ENCODE measurements at regions not wholly inside any gene's neighbourhood (a gene's known extent, or its start where the extent isn't known, plus 50 kb on each side); places are given as distances from the start of the nearest gene placed in this dataset.

GRCh38 chr5:152270096-152270495 lies 135.0 kb downstream of the NMUR2 start:
- no peak for DNase-seq (ENCODE audit: low read depth)

GRCh38 chr5:152269533-152269932 lies 135.5 kb downstream of the NMUR2 start:
- no peak for DNase-seq (ENCODE audit: low read depth)

GRCh38 chr5:152264645-152265254 lies 140.3 kb downstream of the NMUR2 start:
- no peak for DNase-seq (ENCODE audit: low read depth)

GRCh38 chr5:152262667-152263066 lies 142.4 kb downstream of the NMUR2 start:
- no peak for DNase-seq (ENCODE audit: low read depth)

- DNase-seq (ENCODE audit: low read depth), result no peak
Observed at GRCh38 chr5:152260940-152261339, 144.1 kb downstream of the NMUR2 start.

GRCh38 chr5:152259702-152260101 lies 145.4 kb downstream of the NMUR2 start:
- no peak for DNase-seq (ENCODE audit: low read depth)

GRCh38 chr5:152256580-152256979 lies 148.5 kb downstream of the NMUR2 start:
- no peak for DNase-seq (ENCODE audit: low read depth)

- DNase-seq (ENCODE audit: low read depth), result no peak
Observed at GRCh38 chr5:152255411-152255810, 149.7 kb downstream of the NMUR2 start.

GRCh38 chr5:152247850-152248385 lies 157.2 kb downstream of the NMUR2 start:
- DNase-seq (ENCODE audit: low read depth), result no peak

GRCh38 chr5:152246401-152246800 lies 158.7 kb downstream of the NMUR2 start:
- DNase-seq (ENCODE audit: low read depth), result no peak

GRCh38 chr5:152237531-152237930 lies 167.5 kb downstream of the NMUR2 start:
- no peak for DNase-seq (ENCODE audit: low read depth)

- no peak for DNase-seq (ENCODE audit: low read depth)
Observed at GRCh38 chr5:152226191-152226590, 178.9 kb downstream of the NMUR2 start.

GRCh38 chr5:152221721-152222629 lies 183.1 kb downstream of the NMUR2 start:
- DNase-seq (ENCODE audit: low read depth), result no peak

- no peak for DNase-seq (ENCODE audit: low read depth)
Observed at GRCh38 chr5:152218694-152219093, 186.4 kb downstream of the NMUR2 start.

GRCh38 chr5:152205804-152206203 lies 199.3 kb downstream of the NMUR2 start:
- no peak for DNase-seq (ENCODE audit: low read depth)

GRCh38 chr5:152202321-152202720 lies 202.8 kb downstream of the NMUR2 start:
- DNase-seq (ENCODE audit: low read depth), result no peak

- DNase-seq (ENCODE audit: low read depth), result no peak
Observed at GRCh38 chr5:152193391-152194107, 211.5 kb downstream of the NMUR2 start.

GRCh38 chr5:152188251-152188650 lies 216.8 kb downstream of the NMUR2 start:
- no peak for DNase-seq (ENCODE audit: low read depth)

- no peak for DNase-seq (ENCODE audit: low read depth)
Observed at GRCh38 chr5:152187668-152188067, 217.4 kb downstream of the NMUR2 start.

- no peak for DNase-seq (ENCODE audit: low read depth)
Observed at GRCh38 chr5:152185547-152186245, 219.4 kb downstream of the NMUR2 start.

- no peak for DNase-seq (ENCODE audit: low read depth)
Observed at GRCh38 chr5:152184266-152184665, 220.8 kb downstream of the NMUR2 start.

GRCh38 chr5:152181461-152181860 lies 223.6 kb downstream of the NMUR2 start:
- no peak for DNase-seq (ENCODE audit: low read depth)

All from fibroblast of the conjunctiva (primary cell).